Esophagus muscularis mucosa (tissue), 4 donors: ENCODE measurements at regions not wholly inside any gene's neighbourhood (a gene's known extent, or its start where the extent isn't known, plus 50 kb on each side); places are given as distances from the start of the nearest gene placed in this dataset.

Experiments used
- EP300 ChIP-seq: sonication (generic); formaldehyde crosslinking; IDR thresholded peaks from one replicate; pipeline ENCODE4 v1.6.1; 2017; ENCODE audit warnings: antibody characterized with exemption
- POLR2A ChIP-seq: fragments of 450-650 bp; IDR thresholded peaks from one replicate; pipeline ENCODE4 v1.6.1; 2017; ENCODE audit warnings: antibody characterized with exemption, moderate library complexity, mild to moderate bottlenecking, low read depth
- POLR2AphosphoS5 ChIP-seq, 2 donors: sonication (generic); formaldehyde crosslinking; IDR thresholded peaks; one replicate each; pipeline ENCODE4 v1.6.1; 2017; ENCODE audit warnings: antibody characterized with exemption in 2 of 2
- TF ChIP-seq, protein P1 (sequence below), 3 experiments: fragments of 200-600 bp in 2 of 3; fragments of 450-650 bp in 1 of 3; sonication (generic) in 2 of 3; IDR thresholded peaks; one replicate each; pipeline ENCODE4 v1.5.1; 2017 to 2019; ENCODE audit warnings: antibody characterized with exemption in 3 of 3, mild to moderate bottlenecking in 2 of 3, moderate library complexity in 1 of 3

DNA sequence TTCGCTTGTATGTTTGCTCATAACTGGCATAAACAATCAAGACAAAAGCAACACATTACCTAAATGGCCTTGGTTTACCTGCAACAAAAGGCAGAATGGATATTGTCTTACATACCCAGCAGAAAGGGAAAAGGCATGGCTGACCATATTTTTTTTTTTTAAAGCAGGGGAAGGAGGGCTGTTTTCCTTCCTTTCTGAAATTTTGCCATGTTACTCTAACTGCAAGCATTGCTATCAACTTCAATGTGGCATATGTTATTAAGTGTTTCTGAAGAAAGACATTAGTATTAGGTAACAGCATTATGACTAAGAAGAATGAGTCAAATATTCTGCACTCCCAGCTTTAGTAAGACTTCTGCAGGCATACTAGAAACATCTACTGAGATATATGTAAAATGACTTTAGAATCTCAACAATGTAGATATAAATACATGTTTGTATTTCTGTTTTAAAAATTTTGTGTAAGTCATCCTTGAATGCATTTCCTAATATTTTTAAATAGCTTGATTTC is 512.6 kb upstream of the FAM241A start:
- TF ChIP-seq, protein P1, sequence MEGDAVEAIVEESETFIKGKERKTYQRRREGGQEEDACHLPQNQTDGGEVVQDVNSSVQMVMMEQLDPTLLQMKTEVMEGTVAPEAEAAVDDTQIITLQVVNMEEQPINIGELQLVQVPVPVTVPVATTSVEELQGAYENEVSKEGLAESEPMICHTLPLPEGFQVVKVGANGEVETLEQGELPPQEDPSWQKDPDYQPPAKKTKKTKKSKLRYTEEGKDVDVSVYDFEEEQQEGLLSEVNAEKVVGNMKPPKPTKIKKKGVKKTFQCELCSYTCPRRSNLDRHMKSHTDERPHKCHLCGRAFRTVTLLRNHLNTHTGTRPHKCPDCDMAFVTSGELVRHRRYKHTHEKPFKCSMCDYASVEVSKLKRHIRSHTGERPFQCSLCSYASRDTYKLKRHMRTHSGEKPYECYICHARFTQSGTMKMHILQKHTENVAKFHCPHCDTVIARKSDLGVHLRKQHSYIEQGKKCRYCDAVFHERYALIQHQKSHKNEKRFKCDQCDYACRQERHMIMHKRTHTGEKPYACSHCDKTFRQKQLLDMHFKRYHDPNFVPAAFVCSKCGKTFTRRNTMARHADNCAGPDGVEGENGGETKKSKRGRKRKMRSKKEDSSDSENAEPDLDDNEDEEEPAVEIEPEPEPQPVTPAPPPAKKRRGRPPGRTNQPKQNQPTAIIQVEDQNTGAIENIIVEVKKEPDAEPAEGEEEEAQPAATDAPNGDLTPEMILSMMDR (IDR thresholded peaks at IDR 0.05), result no peak
- TF ChIP-seq POLR2A (no peak), EP300 (no peak), POLR2AphosphoS5 (IDR thresholded peaks at IDR 0.05) (no peak)
